NCI-H524 (cell line): ENCODE measurements at regions not wholly inside any gene's neighbourhood (a gene's known extent, or its start where the extent isn't known, plus 50 kb on each side); places are given as distances from the start of the nearest gene placed in this dataset.
"Not testable (repeated sequence)": the region's sequence is repeated elsewhere in the genome, so short reads cannot be mapped to it uniquely, and the experiment has no call there.

Experiments
- DNase-seq, 2 experiments: peaks; one replicate each; lab custom pipeline; 2025; lab: John Stamatoyannopoulos, UW

GRCh38 chr1:120465900-120466299 is 51.1 kb downstream of the NBPF8 start:
- DNase-seq = not testable (repeated sequence)

GRCh38 chr1:120477663-120478062 is 62.8 kb downstream of the NBPF8 start:
- not testable (repeated sequence) for DNase-seq

GRCh38 chr1:120478400-120478799 is 63.6 kb downstream of the NBPF8 start:
- not testable (repeated sequence) for DNase-seq

GRCh38 chr1:120487542-120487941 is 72.7 kb downstream of the NBPF8 start:
- not testable (repeated sequence) for DNase-seq

GRCh38 chr1:120489217-120489616 is 74.4 kb downstream of the NBPF8 start:
- not testable (repeated sequence) for DNase-seq

GRCh38 chr1:120497145-120497544 is 82.3 kb downstream of the NBPF8 start:
- DNase-seq = peak in 1 of 2 experiments; percentile 0

GRCh38 chr1:120503284-120503683 is 88.4 kb downstream of the NBPF8 start:
- not testable (repeated sequence) for DNase-seq

GRCh38 chr1:120506352-120506751 is 91.5 kb downstream of the NBPF8 start:
- not testable (repeated sequence) for DNase-seq

- not testable (repeated sequence) for DNase-seq
Measured at GRCh38 chr1:120508351-120508750, 93.5 kb downstream of the NBPF8 start.

- DNase-seq = not testable (repeated sequence)
Measured at GRCh38 chr1:120509258-120509657, 94.4 kb downstream of the NBPF8 start.

- not testable (repeated sequence) for DNase-seq
Measured at GRCh38 chr1:120513099-120513498, 98.3 kb downstream of the NBPF8 start.

- not testable (repeated sequence) for DNase-seq
Measured at GRCh38 chr1:120513531-120513930, 98.7 kb downstream of the NBPF8 start.

- not testable (repeated sequence) for DNase-seq
Measured at GRCh38 chr1:120519196-120519595, 104.4 kb downstream of the NBPF8 start.

- not testable (repeated sequence) for DNase-seq
Measured at GRCh38 chr1:120524416-120524815, 109.6 kb downstream of the NBPF8 start.

- DNase-seq = not testable (repeated sequence)
Measured at GRCh38 chr1:120525386-120525785, 110.6 kb downstream of the NBPF8 start.

GRCh38 chr1:120529475-120530089 is 114.7 kb downstream of the NBPF8 start:
- not testable (repeated sequence) for DNase-seq

- DNase-seq = not testable (repeated sequence)
Measured at GRCh38 chr1:120531455-120531854, 116.6 kb downstream of the NBPF8 start.

- DNase-seq = not testable (repeated sequence)
Measured at GRCh38 chr1:120534361-120535047, 119.7 kb downstream of the NBPF8 start.

GRCh38 chr1:120535052-120535451 is 120.2 kb downstream of the NBPF8 start:
- not testable (repeated sequence) for DNase-seq

- not testable (repeated sequence) for DNase-seq
Measured at GRCh38 chr1:120541394-120541793, 126.6 kb downstream of the NBPF8 start.

- not testable (repeated sequence) for DNase-seq
Measured at GRCh38 chr1:120542365-120542764, 127.5 kb downstream of the NBPF8 start.

GRCh38 chr1:120542940-120543339 is 128.1 kb downstream of the NBPF8 start:
- DNase-seq = not testable (repeated sequence)

- not testable (repeated sequence) for DNase-seq
Measured at GRCh38 chr1:120544434-120544833, 129.6 kb downstream of the NBPF8 start.
